ENCODE measurements at regions not wholly inside any gene's neighbourhood (a gene's known extent, or its start where the extent isn't known, plus 50 kb on each side); places are given as distances from the start of the nearest gene placed in this dataset.

- TF ChIP-seq, protein P1, sequence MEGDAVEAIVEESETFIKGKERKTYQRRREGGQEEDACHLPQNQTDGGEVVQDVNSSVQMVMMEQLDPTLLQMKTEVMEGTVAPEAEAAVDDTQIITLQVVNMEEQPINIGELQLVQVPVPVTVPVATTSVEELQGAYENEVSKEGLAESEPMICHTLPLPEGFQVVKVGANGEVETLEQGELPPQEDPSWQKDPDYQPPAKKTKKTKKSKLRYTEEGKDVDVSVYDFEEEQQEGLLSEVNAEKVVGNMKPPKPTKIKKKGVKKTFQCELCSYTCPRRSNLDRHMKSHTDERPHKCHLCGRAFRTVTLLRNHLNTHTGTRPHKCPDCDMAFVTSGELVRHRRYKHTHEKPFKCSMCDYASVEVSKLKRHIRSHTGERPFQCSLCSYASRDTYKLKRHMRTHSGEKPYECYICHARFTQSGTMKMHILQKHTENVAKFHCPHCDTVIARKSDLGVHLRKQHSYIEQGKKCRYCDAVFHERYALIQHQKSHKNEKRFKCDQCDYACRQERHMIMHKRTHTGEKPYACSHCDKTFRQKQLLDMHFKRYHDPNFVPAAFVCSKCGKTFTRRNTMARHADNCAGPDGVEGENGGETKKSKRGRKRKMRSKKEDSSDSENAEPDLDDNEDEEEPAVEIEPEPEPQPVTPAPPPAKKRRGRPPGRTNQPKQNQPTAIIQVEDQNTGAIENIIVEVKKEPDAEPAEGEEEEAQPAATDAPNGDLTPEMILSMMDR (IDR thresholded peaks at IDR 0.05 in 8 of 11, conservative IDR thresholded peaks at IDR 0.05 in 3 of 11), result peak in 1 of 11 experiments; percentile 9
- no peak for TF ChIP-seq POLR2A (IDR thresholded peaks at IDR 0.05)
These were observed 297.3 kb downstream of the GABRB3 start for GRCh38 chr15:26475554-26475953.
